ENCODE measurements at regions not wholly inside any gene's neighbourhood (a gene's known extent, or its start where the extent isn't known, plus 50 kb on each side); places are given as distances from the start of the nearest gene placed in this dataset.

- TF ChIP-seq, protein P1, sequence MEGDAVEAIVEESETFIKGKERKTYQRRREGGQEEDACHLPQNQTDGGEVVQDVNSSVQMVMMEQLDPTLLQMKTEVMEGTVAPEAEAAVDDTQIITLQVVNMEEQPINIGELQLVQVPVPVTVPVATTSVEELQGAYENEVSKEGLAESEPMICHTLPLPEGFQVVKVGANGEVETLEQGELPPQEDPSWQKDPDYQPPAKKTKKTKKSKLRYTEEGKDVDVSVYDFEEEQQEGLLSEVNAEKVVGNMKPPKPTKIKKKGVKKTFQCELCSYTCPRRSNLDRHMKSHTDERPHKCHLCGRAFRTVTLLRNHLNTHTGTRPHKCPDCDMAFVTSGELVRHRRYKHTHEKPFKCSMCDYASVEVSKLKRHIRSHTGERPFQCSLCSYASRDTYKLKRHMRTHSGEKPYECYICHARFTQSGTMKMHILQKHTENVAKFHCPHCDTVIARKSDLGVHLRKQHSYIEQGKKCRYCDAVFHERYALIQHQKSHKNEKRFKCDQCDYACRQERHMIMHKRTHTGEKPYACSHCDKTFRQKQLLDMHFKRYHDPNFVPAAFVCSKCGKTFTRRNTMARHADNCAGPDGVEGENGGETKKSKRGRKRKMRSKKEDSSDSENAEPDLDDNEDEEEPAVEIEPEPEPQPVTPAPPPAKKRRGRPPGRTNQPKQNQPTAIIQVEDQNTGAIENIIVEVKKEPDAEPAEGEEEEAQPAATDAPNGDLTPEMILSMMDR (IDR thresholded peaks at IDR 0.05; ENCODE audit: control extremely low read depth, extremely low read depth, low read depth, missing control alignments), result no peak
- ChIA-PET POLR2A (no interaction called here), CTCF (no interaction called here)
- DNase-seq (ENCODE audit: extremely low spot score), result no peak
Measured at GRCh38 chr19:28332886-28333285, 880.1 kb downstream of the UQCRFS1 start.

DNA sequence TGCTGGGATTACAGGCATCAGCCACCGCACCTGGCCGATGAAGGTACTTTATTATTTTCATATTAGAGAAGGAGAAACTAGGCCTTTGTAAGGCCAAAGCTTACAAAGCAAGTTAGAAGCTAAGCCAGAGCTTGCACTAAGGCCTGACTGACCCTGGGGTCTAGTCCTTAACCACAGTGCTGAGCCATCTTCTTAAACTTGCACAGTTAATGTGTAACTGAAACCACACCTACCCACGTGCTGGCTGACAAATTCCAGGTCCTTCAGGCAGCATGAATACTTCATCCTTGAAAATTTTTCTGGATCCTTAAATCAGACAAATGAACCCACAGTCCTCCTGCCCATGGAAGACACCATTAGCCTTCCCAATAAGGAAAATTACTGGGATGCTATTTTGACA, 880.6 kb downstream of the UQCRFS1 start:
- no peak for DNase-seq (ENCODE audit: extremely low spot score)
- TF ChIP-seq, protein P1 (IDR thresholded peaks at IDR 0.05; ENCODE audit: control extremely low read depth, extremely low read depth, low read depth, missing control alignments), result no peak
- ChIA-PET POLR2A (no interaction called here), CTCF (no interaction called here)

GRCh38 chr19:28331596-28331995, 881.4 kb downstream of the UQCRFS1 start:
- CTCF ChIA-PET, result no interaction called here
- POLR2A ChIA-PET, result no interaction called here
- DNase-seq (ENCODE audit: extremely low spot score), result no peak
- TF ChIP-seq, protein P1 (IDR thresholded peaks at IDR 0.05; ENCODE audit: control extremely low read depth, extremely low read depth, low read depth, missing control alignments), result no peak

- ChIA-PET POLR2A (no interaction called here), CTCF (no interaction called here)
- no peak for DNase-seq (ENCODE audit: extremely low spot score)
- TF ChIP-seq, protein P1 (IDR thresholded peaks at IDR 0.05; ENCODE audit: control extremely low read depth, extremely low read depth, low read depth, missing control alignments), result no peak
Measured at GRCh38 chr19:28330831-28331230, 882.1 kb downstream of the UQCRFS1 start.

DNA sequence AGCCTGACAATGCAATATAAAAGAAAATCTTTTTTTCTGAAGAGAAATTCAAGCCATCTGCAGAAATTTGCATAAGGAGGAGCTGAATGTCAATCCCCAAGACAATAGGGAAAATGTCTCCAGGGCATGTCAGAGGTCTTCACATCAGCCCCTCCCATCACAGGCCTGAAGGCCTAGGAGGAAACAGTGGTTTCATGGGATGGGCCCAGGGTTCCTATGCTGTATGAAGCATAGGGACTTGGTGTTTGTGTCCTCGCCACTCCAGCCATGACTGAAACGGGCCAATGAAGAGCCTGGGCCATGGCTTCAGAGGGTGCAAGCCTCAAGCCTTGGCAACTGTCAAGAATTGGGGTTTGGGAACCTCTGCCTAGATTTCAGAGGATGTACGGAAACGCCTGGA, 883.5 kb downstream of the UQCRFS1 start:
- TF ChIP-seq, protein P1 (IDR thresholded peaks at IDR 0.05; ENCODE audit: control extremely low read depth, extremely low read depth, low read depth, missing control alignments), result no peak
- ChIA-PET POLR2A (no interaction called here), CTCF (no interaction called here)
- no peak for DNase-seq (ENCODE audit: extremely low spot score)

DNA sequence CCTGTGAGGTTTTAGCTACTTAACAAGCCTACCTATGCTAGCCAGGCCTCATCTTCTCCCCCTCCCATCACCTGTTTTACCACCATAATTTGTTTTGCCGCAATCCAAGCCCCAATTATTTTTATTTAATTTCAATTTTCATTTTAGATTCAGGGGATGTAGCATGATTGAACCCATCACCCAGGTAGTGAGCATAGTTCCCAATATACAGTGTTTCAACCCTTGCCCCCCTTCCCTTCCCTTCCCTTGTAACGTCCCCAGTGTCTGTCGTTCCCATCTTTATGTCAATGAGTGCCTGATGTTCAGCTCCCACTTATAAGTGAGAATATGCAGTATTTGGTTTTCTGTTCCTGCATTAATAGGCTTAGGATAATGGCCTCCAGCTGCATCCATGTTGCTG, 885.0 kb downstream of the UQCRFS1 start:
- TF ChIP-seq, protein P1 (IDR thresholded peaks at IDR 0.05; ENCODE audit: control extremely low read depth, extremely low read depth, low read depth, missing control alignments), result no peak
- ChIA-PET POLR2A (no interaction called here), CTCF (interaction anchor here (0.9 to 10.0 kb wide), 5 partner anchors 9 to 534 kb away, joined by 3 to 97 read pairs (median 9); no protein-coding TSS in a partner anchor)
- no peak for DNase-seq (ENCODE audit: extremely low spot score)

DNA sequence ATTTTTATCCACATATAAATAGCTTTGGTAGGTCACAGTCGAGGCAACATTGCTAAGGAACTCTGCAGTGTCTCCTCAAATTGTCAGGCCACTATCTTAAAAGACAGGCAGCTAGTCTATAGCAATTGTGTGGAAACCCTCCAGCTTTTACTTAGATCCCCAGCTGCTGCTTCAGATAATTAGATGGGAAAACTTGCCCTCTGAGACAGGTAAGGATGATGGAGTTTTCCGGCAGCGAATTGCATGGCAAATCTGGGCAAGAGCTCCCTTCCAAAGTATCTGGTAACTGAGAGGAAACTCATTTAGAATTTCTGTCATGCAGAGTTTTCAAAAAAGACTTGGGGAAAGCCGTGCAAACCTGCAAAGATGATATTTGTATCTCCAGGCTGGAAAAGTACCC, 886.2 kb downstream of the UQCRFS1 start:
- TF ChIP-seq, protein P1 (IDR thresholded peaks at IDR 0.05; ENCODE audit: control extremely low read depth, extremely low read depth, low read depth, missing control alignments), result no peak
- DNase-seq (ENCODE audit: extremely low spot score), result no peak
- POLR2A ChIA-PET, result no interaction called here
- CTCF ChIA-PET, result interaction anchor here (0.9 to 10.0 kb wide), 7 partner anchors 10 to 533 kb away, joined by 3 to 97 read pairs (median 5); no protein-coding TSS in a partner anchor
